ENCODE measurements at regions not wholly inside any gene's neighbourhood (a gene's known extent, or its start where the extent isn't known, plus 50 kb on each side); places are given as distances from the start of the nearest gene placed in this dataset.
"Not testable (repeated sequence)": the region's sequence is repeated elsewhere in the genome, so short reads cannot be mapped to it uniquely, and the experiment has no call there.

- no peaks in the 10 kb centered on the region for H3K4me1 ChIP-seq
- H3K27ac ChIP-seq = no peak overlapping the region
- TF ChIP-seq CTCF (IDR thresholded peaks at IDR 0.05) = no peak
- no peak for TF ChIP-seq POLR2A (IDR thresholded peaks at IDR 0.05)
- no peak overlapping the region for H3K4me3 ChIP-seq
- H3K9me3 ChIP-seq = peaks cover 0 to 12% (median 3%) of the 10 kb centered on the region in 4 donors
- H3K36me3 ChIP-seq = no peaks in the 10 kb centered on the region
- DNase-seq = no peak
- no peaks in the 10 kb centered on the region for H3K27me3 ChIP-seq
Observed at GRCh38 chr21:9730866-9731265, 790.5 kb upstream of the TPTE start.

DNA sequence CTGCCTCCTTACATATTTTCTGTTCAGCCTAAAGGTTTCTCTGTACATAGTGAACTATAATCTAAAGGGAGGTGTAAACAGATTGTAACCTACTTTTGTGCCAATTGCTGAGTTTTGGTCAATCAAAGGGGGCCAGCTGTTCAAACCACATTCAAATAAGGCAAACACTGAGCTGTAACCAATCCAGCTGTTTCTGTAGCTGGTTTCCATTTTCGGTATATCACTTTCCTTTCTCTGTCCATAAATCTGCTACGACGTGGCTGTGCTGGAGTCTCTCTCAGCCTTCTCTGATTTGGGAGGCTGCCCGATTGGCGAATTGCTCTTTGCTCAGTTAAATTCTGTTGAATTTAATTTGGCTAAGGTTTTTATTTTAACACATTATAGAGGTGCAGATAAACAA is 790.1 kb upstream of the TPTE start:
- H3K27me3 ChIP-seq, H3K4me3 ChIP-seq, H3K4me1 ChIP-seq, DNase-seq, H3K27ac ChIP-seq, H3K36me3 ChIP-seq: not testable (repeated sequence)
- peaks cover 0 to 14% (median 3%) of the 10 kb centered on the region in 4 donors for H3K9me3 ChIP-seq

- H3K9me3 ChIP-seq = peaks cover 0 to 19% (median 3%) of the 10 kb centered on the region in 4 donors
Observed at GRCh38 chr21:9732605-9733004, 788.8 kb upstream of the TPTE start.

DNA sequence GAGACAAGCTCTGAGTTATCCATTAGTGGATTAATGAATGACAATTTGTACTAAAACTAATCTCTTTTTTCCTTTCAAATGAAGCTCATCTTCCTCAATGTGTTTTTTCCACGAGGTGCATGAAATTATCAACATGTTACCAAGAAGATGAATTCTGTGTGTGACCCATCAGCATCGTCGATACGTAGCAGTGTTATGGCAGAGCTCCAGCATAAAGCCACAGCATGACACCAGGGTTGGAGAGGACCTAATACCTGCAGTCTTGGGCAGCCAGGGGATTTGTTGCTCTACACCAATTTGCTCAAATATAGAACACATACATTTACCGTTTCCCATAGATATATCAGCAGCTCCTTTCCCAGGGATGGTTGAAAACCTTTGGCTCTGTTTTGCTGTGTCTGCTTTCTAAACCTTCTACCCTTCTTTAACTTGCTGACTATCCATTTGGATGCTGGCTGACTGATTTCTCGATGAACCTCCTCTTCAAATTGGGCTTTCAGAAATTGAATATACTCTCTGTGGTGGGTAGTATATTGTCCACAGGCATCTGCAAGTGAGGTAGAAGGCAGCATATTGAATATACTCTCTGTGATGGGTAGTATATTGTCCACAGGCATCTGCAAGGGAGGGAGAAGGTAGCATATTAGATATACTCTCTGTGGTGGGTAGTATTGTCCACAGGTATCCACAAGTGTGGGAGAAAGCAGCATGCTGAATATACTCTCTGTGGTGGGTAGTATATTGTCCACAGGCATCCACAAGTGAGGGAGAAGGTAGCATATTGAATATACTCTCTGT is 787.4 kb upstream of the TPTE start:
- not testable (repeated sequence) for DNase-seq, H3K27ac ChIP-seq, H3K4me1 ChIP-seq, H3K4me3 ChIP-seq, H3K36me3 ChIP-seq, H3K27me3 ChIP-seq
- H3K9me3 ChIP-seq = peaks cover 0 to 23% (median 3%) of the 10 kb centered on the region in 4 donors

More at GRCh38 chr21:9732605-9733004, 788.8 kb upstream of the TPTE start:
- not testable (repeated sequence) for H3K27ac ChIP-seq, H3K36me3 ChIP-seq, H3K27me3 ChIP-seq, DNase-seq, H3K4me3 ChIP-seq, H3K4me1 ChIP-seq

DNA sequence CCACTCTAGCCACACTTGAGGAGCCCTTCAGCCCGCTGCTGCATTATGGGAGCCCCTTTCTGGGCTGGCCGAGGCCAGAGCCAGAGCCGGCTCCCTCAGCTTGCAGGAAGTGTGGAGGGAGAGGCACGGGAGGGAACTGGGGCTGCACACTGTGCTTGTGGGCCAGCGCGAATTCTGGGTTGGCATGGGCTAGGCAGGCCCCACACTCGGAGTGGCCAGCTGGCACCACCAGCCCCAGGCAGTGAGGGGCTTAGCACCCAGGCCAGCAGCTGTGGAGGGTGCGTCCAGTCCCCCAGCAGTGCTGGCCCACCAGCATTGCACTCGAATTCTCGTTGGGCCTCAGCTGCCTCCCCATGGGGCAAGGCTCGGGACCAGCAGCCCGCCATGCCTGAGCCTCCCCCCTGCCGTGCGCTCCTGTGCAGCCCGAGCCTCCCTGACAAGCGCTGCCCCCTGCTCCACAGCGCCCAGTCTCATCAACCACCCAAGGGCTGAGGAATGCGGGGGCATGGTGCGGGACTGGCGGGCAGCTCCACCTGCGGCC is 785.9 kb upstream of the TPTE start:
- Histone ChIP-seq H3K4me1 (no peaks in the 10 kb centered on the region), H3K27me3 (no peaks in the 10 kb centered on the region), H3K9me3 (peaks cover 0 to 23% (median 3%) of the 10 kb centered on the region in 4 donors), H3K36me3 (no peaks in the 10 kb centered on the region), H3K27ac (no peak overlapping the region), H3K4me3 (no peak overlapping the region)
- TF ChIP-seq POLR2A (IDR thresholded peaks at IDR 0.05) = no peak
- no peak for TF ChIP-seq CTCF (IDR thresholded peaks at IDR 0.05)
- DNase-seq = no peak

DNA sequence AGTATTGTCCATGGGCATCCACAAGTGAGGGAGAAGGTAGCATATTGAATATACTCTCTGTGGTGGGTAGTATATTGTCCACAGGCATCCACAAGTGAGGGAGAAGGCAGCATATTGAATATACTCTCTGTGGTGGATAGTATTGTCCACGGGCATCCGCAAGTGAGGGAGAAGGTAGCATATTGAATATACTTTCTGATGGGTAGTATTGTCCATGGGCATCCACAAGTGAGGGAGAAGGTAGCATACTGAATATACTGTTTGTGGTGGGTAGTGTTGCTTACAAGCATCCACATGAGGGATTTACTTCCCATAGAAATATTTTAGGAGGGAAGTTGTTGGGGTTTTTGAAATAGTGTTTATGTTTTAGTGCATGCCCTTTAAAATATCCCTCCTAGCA is 784.1 kb upstream of the TPTE start:
- H3K4me3 ChIP-seq, H3K27me3 ChIP-seq: not testable (repeated sequence)
- peaks cover 0 to 23% (median 3%) of the 10 kb centered on the region in 4 donors for H3K9me3 ChIP-seq

GRCh38 chr21:9737871-9738515 is 783.4 kb upstream of the TPTE start:
- not testable (repeated sequence) for H3K27ac ChIP-seq, DNase-seq, H3K27me3 ChIP-seq, H3K4me3 ChIP-seq, H3K4me1 ChIP-seq, H3K36me3 ChIP-seq
- peaks cover 0 to 23% (median 3%) of the 10 kb centered on the region in 4 donors for H3K9me3 ChIP-seq

More for the DNA sequence above, 784.1 kb upstream of the TPTE start:
- not testable (repeated sequence) for H3K4me1 ChIP-seq, H3K36me3 ChIP-seq, DNase-seq, H3K27ac ChIP-seq

DNA sequence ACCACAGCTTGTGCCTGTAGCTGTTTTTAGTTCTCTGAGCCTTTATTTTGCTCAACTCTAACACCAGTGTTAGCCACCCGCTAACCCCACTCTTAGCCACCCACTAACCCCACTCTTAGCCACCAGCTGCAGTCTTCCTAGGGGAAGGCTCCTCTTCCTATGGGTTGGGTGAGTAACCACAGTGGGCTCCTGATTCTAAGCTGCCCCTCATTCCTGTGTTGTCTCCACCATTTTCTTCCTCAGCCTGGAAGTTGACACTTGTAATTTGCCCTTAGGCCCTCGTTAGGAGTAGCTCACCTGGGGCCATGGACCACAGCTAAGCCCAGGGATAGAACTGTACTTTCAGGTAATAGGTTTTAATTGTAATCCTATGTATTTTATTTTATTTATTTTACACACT is 782.9 kb upstream of the TPTE start:
- no peak for DNase-seq
- H3K4me3 ChIP-seq = no peak overlapping the region
- TF ChIP-seq CTCF (IDR thresholded peaks at IDR 0.05) = no peak
- no peak for TF ChIP-seq POLR2A (IDR thresholded peaks at IDR 0.05)
- no peak overlapping the region for H3K27ac ChIP-seq
- H3K27me3 ChIP-seq = no peaks in the 10 kb centered on the region
- H3K36me3 ChIP-seq = no peaks in the 10 kb centered on the region
- H3K9me3 ChIP-seq = peaks cover 0 to 26% (median 3%) of the 10 kb centered on the region in 4 donors
- no peaks in the 10 kb centered on the region for H3K4me1 ChIP-seq

Measured in Peyer's patch (tissue), 4 donors.